ENCODE measurements at regions not wholly inside any gene's neighbourhood (a gene's known extent, or its start where the extent isn't known, plus 50 kb on each side); places are given as distances from the start of the nearest gene placed in this dataset.

DNA sequence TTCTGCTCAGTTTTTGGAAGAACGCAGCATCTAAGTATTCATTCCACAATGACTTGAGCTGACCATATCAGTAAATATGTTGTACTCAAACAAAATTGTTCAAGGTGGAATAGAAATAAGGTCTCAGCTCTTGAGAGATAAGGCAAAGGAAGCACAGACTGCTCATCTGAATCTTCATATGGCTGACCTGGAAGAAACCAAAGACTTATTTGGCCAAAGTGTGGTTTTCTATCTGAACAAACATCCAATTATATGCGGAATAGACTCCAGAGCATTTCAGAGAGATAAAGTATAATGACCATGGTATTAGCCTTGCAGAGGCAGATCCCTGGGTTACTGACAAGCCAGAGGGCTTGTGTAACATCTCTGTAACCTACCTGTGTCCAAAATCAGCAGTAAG lies 308.7 kb downstream of the CD83 start:
- TF ChIP-seq CTCF (IDR thresholded peaks at IDR 0.05; ENCODE audit: extremely low read depth, low read depth, low read length) = no peak
- Histone ChIP-seq H3K27ac (ENCODE audit: low read depth, low read length) (no peak overlapping the region), H2AFZ (ENCODE audit: low read length) (no peak overlapping the region), H3K4me2 (ENCODE audit: insufficient read depth, low read length) (no peak overlapping the region), H3K27me3 (ENCODE audit: insufficient read depth, low read length) (no peaks in the 10 kb centered on the region), H4K20me1 (ENCODE audit: insufficient read depth, low read length) (no peaks in the 10 kb centered on the region), H3K4me1 (ENCODE audit: insufficient read depth, low read length) (peaks cover 4% of the 10 kb centered on the region), H3K9me3 (ENCODE audit: low read depth, low read length) (no peaks in the 10 kb centered on the region), H3K4me3 (ENCODE audit: insufficient read depth, low read length) (no peak overlapping the region), H3K36me3 (ENCODE audit: insufficient read depth, low read length) (no peaks in the 10 kb centered on the region), H3K79me2 (ENCODE audit: insufficient read depth, low read length) (no peaks in the 10 kb centered on the region)
- DNase-seq (ENCODE audit: insufficient read length, low spot score, missing footprints) = no peak

DNA sequence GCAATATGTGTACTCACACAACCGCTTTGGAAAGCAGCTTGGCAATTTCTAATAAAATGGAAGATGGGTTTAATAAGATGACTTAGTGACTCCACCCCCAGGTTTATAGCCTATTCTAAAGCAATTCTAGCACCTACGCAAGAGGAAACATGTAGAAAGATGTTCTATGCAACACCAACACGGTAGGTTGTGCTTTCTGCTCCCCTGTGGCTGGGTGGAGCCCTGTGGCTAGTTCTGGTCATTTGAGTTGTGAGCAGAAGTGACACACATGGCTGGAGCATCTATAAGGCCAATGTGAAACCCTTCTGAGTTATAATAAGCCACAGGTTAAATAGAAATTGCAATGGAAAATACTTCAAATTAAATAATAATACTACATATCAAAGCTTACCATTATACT lies 310.7 kb downstream of the CD83 start:
- H3K4me3 ChIP-seq (ENCODE audit: insufficient read depth, low read length) = no peak overlapping the region
- no peaks in the 10 kb centered on the region for H3K9me3 ChIP-seq (ENCODE audit: low read depth, low read length)
- H3K27me3 ChIP-seq (ENCODE audit: insufficient read depth, low read length) = peaks cover 7% of the 10 kb centered on the region
- H3K4me1 ChIP-seq (ENCODE audit: insufficient read depth, low read length) = peaks cover 3% of the 10 kb centered on the region
- no peak overlapping the region for H2AFZ ChIP-seq (ENCODE audit: low read length)
- H3K4me2 ChIP-seq (ENCODE audit: insufficient read depth, low read length) = no peak overlapping the region
- no peaks in the 10 kb centered on the region for H3K79me2 ChIP-seq (ENCODE audit: insufficient read depth, low read length)
- no peak overlapping the region for H3K27ac ChIP-seq (ENCODE audit: low read depth, low read length)
- no peaks in the 10 kb centered on the region for H4K20me1 ChIP-seq (ENCODE audit: insufficient read depth, low read length)
- TF ChIP-seq CTCF (IDR thresholded peaks at IDR 0.05; ENCODE audit: extremely low read depth, low read depth, low read length) = no peak
- H3K36me3 ChIP-seq (ENCODE audit: insufficient read depth, low read length) = no peaks in the 10 kb centered on the region
- no peak for DNase-seq (ENCODE audit: insufficient read length, low spot score, missing footprints)

GRCh38 chr6:14429396-14429795 lies 311.8 kb downstream of the CD83 start:
- no peak for TF ChIP-seq CTCF (IDR thresholded peaks at IDR 0.05; ENCODE audit: extremely low read depth, low read depth, low read length)
- Histone ChIP-seq H3K36me3 (ENCODE audit: insufficient read depth, low read length) (no peaks in the 10 kb centered on the region), H3K9me3 (ENCODE audit: low read depth, low read length) (no peaks in the 10 kb centered on the region)

DNA sequence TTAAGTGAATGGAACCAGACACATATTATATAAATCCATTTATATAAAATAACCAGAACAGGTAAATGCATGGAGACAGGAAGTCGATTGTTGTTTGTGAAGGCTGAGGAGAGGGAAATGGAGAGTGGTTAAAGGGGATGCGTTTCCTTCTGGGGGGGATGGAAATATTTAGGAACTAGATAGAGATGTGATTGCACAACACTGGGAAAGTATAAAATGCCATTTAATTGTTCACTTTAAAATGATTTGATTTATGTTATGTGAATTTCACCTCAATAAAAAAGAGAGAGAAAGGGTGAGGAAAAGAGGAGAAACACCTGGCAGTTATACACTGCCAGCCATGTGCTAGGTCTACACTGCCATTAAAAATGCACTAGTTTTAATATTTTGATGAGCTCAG lies 312.6 kb downstream of the CD83 start:
- no peak for TF ChIP-seq CTCF (IDR thresholded peaks at IDR 0.05; ENCODE audit: extremely low read depth, low read depth, low read length)
- H3K4me3 ChIP-seq (ENCODE audit: insufficient read depth, low read length) = no peak overlapping the region
- H3K27ac ChIP-seq (ENCODE audit: low read depth, low read length) = no peak overlapping the region
- H2AFZ ChIP-seq (ENCODE audit: low read length) = no peak overlapping the region
- H3K4me2 ChIP-seq (ENCODE audit: insufficient read depth, low read length) = no peak overlapping the region
- no peak for DNase-seq (ENCODE audit: insufficient read length, low spot score, missing footprints)
- H3K79me2 ChIP-seq (ENCODE audit: insufficient read depth, low read length) = no peaks in the 10 kb centered on the region
- peaks cover 7% of the 10 kb centered on the region for H3K27me3 ChIP-seq (ENCODE audit: insufficient read depth, low read length)
- H3K36me3 ChIP-seq (ENCODE audit: insufficient read depth, low read length) = no peaks in the 10 kb centered on the region
- no peaks in the 10 kb centered on the region for H3K9me3 ChIP-seq (ENCODE audit: low read depth, low read length)
- no peaks in the 10 kb centered on the region for H4K20me1 ChIP-seq (ENCODE audit: insufficient read depth, low read length)
- no peaks in the 10 kb centered on the region for H3K4me1 ChIP-seq (ENCODE audit: insufficient read depth, low read length)

More at GRCh38 chr6:14429396-14429795, 311.8 kb downstream of the CD83 start:
- Histone ChIP-seq H3K27me3 (ENCODE audit: insufficient read depth, low read length) (peaks cover 7% of the 10 kb centered on the region), H3K79me2 (ENCODE audit: insufficient read depth, low read length) (no peaks in the 10 kb centered on the region), H3K4me1 (ENCODE audit: insufficient read depth, low read length) (no peaks in the 10 kb centered on the region), H4K20me1 (ENCODE audit: insufficient read depth, low read length) (no peaks in the 10 kb centered on the region), H3K27ac (ENCODE audit: low read depth, low read length) (no peak overlapping the region), H2AFZ (ENCODE audit: low read length) (no peak overlapping the region), H3K4me3 (ENCODE audit: insufficient read depth, low read length) (no peak overlapping the region), H3K4me2 (ENCODE audit: insufficient read depth, low read length) (no peak overlapping the region)
- no peak for DNase-seq (ENCODE audit: insufficient read length, low spot score, missing footprints)
